GM12874 (cell line): ENCODE measurements at regions not wholly inside any gene's neighbourhood (a gene's known extent, or its start where the extent isn't known, plus 50 kb on each side); places are given as distances from the start of the nearest gene placed in this dataset.

ENCODE experiments used
- CTCF ChIP-seq: IDR thresholded peaks from 2 replicates; pipeline ENCODE4 v1.5.1; 2011; ENCODE audit warnings: low read depth, mild to moderate bottlenecking, control low read depth, low read length, moderate library complexity; ENCODE audit not compliant: insufficient read depth

DNA sequence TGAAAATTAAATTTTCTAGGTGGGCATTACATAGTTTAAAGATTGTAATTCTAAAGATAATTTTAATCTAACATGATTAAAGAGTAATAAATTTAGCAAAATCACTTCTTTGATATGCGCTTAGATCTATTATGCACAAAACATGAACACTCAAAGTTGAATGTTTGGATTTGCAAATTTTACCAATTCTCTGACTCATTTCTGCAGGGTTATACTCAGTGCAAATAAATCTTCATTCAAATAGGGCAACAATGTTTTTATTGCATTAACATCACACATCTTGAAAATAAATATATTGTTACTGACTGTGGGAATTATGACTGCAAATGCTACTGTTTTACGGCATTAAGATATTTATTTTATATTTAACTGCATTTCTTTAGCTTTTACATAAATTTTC is 110.7 kb downstream of the OGFRL1 start:
- no peak for TF ChIP-seq CTCF

DNA sequence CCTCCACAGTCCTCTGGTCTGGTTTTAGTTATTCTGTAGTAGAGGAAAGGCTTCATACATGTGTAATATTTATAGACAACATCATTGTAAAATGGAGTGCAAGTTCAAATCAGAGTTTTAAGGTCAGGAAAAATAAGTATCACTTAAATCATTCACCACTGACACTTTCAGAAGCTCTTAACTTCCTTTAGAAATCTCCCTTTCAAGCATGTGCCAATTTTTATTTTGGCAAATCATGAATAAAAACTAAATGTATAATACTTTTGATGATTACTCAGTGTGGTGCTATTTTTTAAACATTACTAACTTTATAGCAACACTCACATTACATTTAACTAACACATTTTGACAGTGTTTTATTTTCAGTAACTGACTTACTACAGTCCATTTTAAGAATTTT is 112.2 kb downstream of the OGFRL1 start:
- no peak for TF ChIP-seq CTCF

DNA sequence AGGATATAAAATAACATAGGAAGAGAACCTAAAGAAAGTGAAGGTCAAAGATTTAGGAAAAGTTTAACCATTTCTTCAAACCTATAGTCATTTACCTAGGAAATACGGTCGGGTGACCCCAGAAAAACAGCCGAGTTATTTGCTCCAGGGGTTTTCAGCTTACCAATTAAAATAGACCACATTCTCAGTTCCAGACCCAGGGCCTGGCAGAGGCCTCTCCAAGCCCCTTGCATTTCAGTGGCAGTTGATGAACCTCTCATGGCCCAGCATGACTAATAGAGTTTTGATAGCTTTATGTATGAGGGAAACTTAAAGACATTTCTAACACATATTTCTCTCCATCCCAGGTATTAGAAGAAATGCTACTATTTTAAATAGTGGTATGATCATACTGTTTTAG is 113.5 kb downstream of the OGFRL1 start:
- no peak for TF ChIP-seq CTCF

- TF ChIP-seq CTCF = no peak
Measured at GRCh38 chr6:71403422-71404134, 115.0 kb downstream of the OGFRL1 start.

DNA sequence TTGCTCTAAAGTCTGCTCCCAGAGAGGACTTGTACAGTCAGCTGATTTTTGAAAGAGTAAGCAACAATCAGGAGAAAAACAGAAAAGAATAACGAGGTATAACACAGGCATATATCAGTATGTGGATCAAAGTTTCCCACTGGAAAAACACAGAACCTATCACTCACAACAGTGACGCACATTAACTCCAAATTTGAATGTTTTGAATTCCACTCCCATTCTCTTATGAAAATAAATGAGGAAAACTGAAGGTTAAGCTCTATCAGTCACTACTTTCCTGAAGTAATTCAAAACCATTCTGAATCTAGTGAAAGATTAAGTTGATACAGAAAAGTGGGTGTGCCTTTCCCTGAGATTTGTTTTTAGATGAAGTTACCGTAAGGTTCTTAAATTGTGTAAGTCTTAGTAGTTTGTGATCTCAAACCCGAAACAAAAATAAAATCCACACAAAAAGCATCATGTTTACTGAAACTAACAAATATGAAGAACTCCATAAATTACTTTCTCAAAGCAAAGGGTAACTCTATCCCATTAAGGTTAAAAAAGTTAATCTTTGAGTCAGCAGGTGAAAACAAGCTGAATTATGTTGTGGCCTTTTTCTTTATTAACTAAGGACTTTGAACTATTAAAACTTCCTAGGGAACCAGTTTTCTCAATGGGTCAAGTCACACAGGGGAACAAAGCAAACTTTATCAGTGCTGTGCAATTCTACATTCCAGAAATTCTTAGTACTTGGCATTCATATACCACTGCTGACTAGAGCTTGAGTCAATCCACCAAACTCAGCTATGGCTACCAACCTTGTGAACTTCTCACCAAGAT is 115.7 kb downstream of the OGFRL1 start:
- TF ChIP-seq CTCF = no peak

DNA sequence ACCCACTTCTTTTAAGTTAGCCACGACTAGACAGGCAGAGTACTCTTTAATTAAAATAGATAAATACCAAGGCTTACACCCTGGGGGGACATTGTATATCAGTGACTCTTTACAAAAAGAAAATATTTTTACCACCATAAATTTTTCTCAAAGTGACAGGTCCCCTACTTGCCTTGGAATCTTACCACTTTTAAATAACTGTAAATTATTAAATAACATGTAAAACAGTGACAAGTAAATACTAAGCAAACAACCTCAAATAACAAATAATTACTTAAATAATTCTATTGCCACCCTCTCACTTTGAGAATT is 116.3 kb downstream of the OGFRL1 start:
- no peak for TF ChIP-seq CTCF

- no peak for TF ChIP-seq CTCF
Measured at GRCh38 chr6:71405416-71405815, 116.8 kb downstream of the OGFRL1 start.
